Ascending aorta (tissue), 2 donors: ENCODE measurements at regions not wholly inside any gene's neighbourhood (a gene's known extent, or its start where the extent isn't known, plus 50 kb on each side); places are given as distances from the start of the nearest gene placed in this dataset.

ENCODE experiments used
- DNase-seq, 2 donors: peaks; one replicate each; pipeline ENCODE4 v3.0.0-alpha.2; 2019; ENCODE audit warnings: low spot score in 2 of 2
- H3K27ac ChIP-seq, 2 donors: fragments of 200-600 bp; sonication (generic); one replicate each; pipeline ENCODE4 v1.5.1; 2016 to 2017; ENCODE audit warnings: mild to moderate bottlenecking in 1 of 2
- H3K27me3 ChIP-seq: fragments of 200-600 bp; sonication (generic); one replicate; pipeline ENCODE4 v1.5.1; 2017
- H3K36me3 ChIP-seq, 2 donors: fragments of 200-600 bp; sonication (generic); one replicate each; pipeline ENCODE4 v1.5.1; 2016
- H3K4me1 ChIP-seq, 2 donors: fragments of 200-600 bp; sonication (generic); one replicate each; pipeline ENCODE4 v1.5.1; 2016 to 2017; ENCODE audit warnings: mild to moderate bottlenecking in 1 of 2
- H3K4me3 ChIP-seq, 2 donors: fragments of 200-600 bp; sonication (generic); one replicate each; pipeline ENCODE4 v1.5.1; 2016 to 2017; ENCODE audit warnings: mild to moderate bottlenecking in 1 of 2
- H3K9me3 ChIP-seq, 2 donors: fragments of 200-600 bp; sonication (generic); one replicate each; pipeline ENCODE4 v1.5.1; 2016
- intact Hi-C: fragments of 100-400 bp; cut with DNase I; formaldehyde crosslinking; loops from one replicate; pipeline ENCODE4 v1.15.1; 2023
- TF ChIP-seq, protein P1 (sequence below), 3 experiments: fragments of 200-600 bp in 2 of 3; fragments of 450-650 bp in 1 of 3; sonication (generic) in 2 of 3; IDR thresholded peaks; one replicate each; pipeline ENCODE4 v1.5.1; 2016 to 2019; ENCODE audit warnings: antibody characterized with exemption in 3 of 3, mild to moderate bottlenecking in 1 of 3, moderate library complexity in 1 of 3

DNA sequence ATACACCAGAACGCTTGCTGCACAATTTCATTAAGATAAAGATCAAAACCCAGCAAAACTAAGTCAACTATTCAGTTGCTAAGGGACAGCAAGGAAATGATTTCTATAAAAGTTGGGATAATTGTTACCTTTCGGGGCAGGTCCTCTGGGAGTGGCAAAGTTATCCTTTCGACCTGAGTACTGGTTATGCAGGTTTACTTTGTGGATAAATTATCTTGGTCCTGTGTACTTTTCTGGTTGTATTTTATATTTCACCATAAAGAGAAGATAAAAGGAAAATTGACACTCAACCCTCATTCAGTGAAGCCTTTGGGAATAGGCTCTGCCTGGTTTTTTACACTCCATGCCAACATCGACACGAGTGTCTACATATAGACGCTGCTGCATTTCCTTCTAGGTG, 146.5 kb downstream of the SYK start:
- Histone ChIP-seq H3K27me3 (no peaks in the 10 kb centered on the region), H3K9me3 (no peaks in the 10 kb centered on the region), H3K36me3 (no peaks in the 10 kb centered on the region), H3K4me3 (no peak overlapping the region), H3K4me1 (no peaks in the 10 kb centered on the region), H3K27ac (no peak overlapping the region)
- intact Hi-C loops = no loop called here
- no peak for DNase-seq
- TF ChIP-seq, protein P1, sequence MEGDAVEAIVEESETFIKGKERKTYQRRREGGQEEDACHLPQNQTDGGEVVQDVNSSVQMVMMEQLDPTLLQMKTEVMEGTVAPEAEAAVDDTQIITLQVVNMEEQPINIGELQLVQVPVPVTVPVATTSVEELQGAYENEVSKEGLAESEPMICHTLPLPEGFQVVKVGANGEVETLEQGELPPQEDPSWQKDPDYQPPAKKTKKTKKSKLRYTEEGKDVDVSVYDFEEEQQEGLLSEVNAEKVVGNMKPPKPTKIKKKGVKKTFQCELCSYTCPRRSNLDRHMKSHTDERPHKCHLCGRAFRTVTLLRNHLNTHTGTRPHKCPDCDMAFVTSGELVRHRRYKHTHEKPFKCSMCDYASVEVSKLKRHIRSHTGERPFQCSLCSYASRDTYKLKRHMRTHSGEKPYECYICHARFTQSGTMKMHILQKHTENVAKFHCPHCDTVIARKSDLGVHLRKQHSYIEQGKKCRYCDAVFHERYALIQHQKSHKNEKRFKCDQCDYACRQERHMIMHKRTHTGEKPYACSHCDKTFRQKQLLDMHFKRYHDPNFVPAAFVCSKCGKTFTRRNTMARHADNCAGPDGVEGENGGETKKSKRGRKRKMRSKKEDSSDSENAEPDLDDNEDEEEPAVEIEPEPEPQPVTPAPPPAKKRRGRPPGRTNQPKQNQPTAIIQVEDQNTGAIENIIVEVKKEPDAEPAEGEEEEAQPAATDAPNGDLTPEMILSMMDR (IDR thresholded peaks at IDR 0.05) = no peak

DNA sequence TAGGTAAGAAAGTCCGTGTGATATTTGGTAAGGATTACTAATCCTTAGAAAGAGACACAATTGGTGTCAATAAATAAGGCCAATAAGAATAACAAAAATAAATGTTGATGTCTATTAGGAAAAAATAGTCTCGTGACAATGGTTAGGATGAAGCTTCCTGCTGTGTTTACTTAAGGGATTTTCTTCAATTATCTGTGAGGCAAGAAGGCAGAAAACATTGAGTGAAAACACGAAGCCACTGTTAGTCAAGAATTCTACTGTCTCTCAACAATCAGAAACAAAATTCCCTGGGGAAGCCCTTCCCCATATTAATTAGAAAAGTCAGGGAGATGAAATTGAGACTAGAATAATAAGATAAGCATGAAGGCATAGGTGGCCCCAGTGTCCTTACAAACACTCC, 149.0 kb downstream of the SYK start:
- Histone ChIP-seq H3K9me3 (no peaks in the 10 kb centered on the region), H3K27me3 (no peaks in the 10 kb centered on the region), H3K4me1 (no peaks in the 10 kb centered on the region), H3K36me3 (peaks cover 0 to 4% of the 10 kb centered on the region in 2 donors), H3K27ac (no peak overlapping the region), H3K4me3 (no peak overlapping the region)
- intact Hi-C loops = no loop called here
- TF ChIP-seq, protein P1 (IDR thresholded peaks at IDR 0.05) = no peak
- no peak for DNase-seq

DNA sequence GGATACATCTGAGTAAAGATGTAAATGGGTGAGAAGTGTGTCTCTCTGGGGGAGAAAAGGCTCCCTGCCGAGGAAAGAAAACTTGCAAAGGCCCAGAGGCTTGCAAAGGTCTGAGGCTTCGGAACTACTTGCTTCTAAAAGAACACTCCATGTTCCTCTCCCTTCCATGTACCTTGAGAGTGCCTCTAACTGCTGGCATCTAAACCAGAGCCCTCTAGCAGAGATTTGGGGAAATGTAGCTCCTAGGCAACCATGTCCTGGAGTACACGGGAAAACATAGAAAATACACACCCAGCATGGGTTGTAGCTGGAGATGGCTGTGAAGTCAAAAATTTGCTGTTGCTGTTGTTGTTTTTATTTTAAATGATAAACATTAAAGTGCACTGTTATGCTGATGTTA, 151.6 kb downstream of the SYK start:
- peaks cover 0 to 4% of the 10 kb centered on the region in 2 donors for H3K36me3 ChIP-seq
- no peak for DNase-seq
- no peaks in the 10 kb centered on the region for H3K4me1 ChIP-seq
- no peak overlapping the region for H3K4me3 ChIP-seq
- H3K9me3 ChIP-seq = peaks cover 0 to 4% of the 10 kb centered on the region in 2 donors
- intact Hi-C loops = no loop called here
- TF ChIP-seq, protein P1 (IDR thresholded peaks at IDR 0.05) = no peak
- H3K27me3 ChIP-seq = no peaks in the 10 kb centered on the region
- no peak overlapping the region for H3K27ac ChIP-seq

DNA sequence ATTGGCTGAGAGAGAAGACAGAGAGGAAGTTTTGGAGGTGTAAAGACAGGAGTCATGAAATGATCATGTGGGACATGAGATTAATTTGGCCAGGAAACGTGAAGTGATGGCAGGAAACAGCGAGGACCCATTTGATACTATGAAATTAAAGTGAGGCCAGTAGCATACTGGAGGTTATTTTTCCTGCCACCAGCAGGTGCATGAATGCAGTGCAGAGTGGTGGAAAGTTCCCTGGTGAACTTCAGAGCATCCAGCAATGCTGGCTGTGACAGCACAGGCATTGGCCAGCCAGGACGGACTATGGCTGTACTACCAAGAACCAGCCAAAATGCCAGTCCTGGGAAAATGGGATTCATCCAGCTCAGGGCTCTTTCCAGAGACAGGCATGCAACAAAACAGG, 152.2 kb downstream of the SYK start:
- peaks cover 0 to 4% of the 10 kb centered on the region in 2 donors for H3K9me3 ChIP-seq
- intact Hi-C loops = no loop called here
- no peak overlapping the region for H3K4me3 ChIP-seq
- H3K36me3 ChIP-seq = peaks cover 0 to 4% of the 10 kb centered on the region in 2 donors
- no peaks in the 10 kb centered on the region for H3K4me1 ChIP-seq
- H3K27ac ChIP-seq = no peak overlapping the region
- TF ChIP-seq, protein P1 (IDR thresholded peaks at IDR 0.05) = no peak
- H3K27me3 ChIP-seq = no peaks in the 10 kb centered on the region
- no peak for DNase-seq

DNA sequence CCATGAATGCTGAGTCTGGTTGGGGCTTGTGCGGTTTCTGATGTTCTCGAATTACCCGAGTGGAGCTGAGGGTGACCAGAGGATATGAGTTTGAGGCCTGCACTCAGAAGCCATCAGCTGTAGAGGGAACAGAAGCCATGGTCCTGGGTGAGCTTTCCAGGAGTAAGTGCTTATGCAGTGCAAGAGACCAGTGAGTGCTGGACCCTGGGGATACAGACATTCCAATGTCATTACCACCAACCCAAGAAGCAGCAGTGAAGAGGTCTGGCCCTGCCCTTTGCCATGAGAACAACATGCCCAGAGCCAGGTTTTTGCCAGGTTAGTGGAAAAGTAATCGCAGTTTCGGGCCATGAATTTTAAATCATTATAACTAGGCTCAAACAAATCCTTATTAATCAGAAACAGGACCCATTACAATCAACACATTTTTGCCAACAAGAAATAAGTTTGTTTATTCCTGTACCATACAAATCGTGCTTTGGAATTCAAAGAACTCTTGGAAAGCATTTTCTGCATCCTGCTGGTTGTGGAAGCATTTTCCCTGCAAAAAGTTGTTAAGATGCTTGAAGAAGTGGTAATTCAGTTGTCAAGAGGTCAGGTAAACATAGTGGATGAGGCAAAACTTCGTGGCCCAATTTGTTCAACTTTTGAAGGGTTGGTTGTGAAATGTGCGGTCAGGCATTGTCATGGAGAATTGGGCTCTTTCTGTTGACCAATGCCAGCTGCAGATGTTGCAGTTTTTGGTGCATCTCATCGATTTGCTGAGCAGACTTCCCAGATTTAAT, 154.6 kb downstream of the SYK start:
- peaks cover 0 to 4% of the 10 kb centered on the region in 2 donors for H3K9me3 ChIP-seq
- H3K27me3 ChIP-seq = no peaks in the 10 kb centered on the region
- H3K27ac ChIP-seq = no peak overlapping the region
- intact Hi-C loops = no loop called here
- H3K4me3 ChIP-seq = no peak overlapping the region
- H3K4me1 ChIP-seq = peaks cover 0 to 7% of the 10 kb centered on the region in 2 donors
- H3K36me3 ChIP-seq = peaks cover 0 to 4% of the 10 kb centered on the region in 2 donors
- DNase-seq = no peak
- TF ChIP-seq, protein P1 (IDR thresholded peaks at IDR 0.05) = no peak
